Activated CD4-positive, alpha-beta T cell treated with anti-CD3 and anti-CD28 coated beads for 36 hours (primary cell): ENCODE measurements at regions not wholly inside any gene's neighbourhood (a gene's known extent, or its start where the extent isn't known, plus 50 kb on each side); places are given as distances from the start of the nearest gene placed in this dataset.

Experiments used
- ATAC-seq: fragments of 200-7000 bp; cut with Tn5 transposase; one replicate; pipeline ENCODE4 v1.10.0; 2021; ENCODE audit warnings: mild to moderate bottlenecking, moderate library complexity
- CTCF ChIA-PET: fragments of 350-600 bp; sonication (Branson Sonifier 250); formaldehyde crosslinking; loops from one replicate; lab custom pipeline; 2021; ENCODE audit warnings: antibody characterized with exemption; lab: Charles Lee
- POLR2A ChIA-PET: fragments of 350-600 bp; sonication (Branson Sonifier 250); formaldehyde crosslinking; loops from one replicate; lab custom pipeline; 2021; ENCODE audit warnings: antibody characterized with exemption, inconsistent platforms; lab: Charles Lee
- DNase-seq: peaks from one replicate; pipeline ENCODE4 v3.0.0-alpha.2; 2020
- H3K27ac Mint-ChIP-seq: one replicate; pipeline ENCODE4 v1.8.0; 2021; ENCODE audit warnings: mixed read lengths
- H3K27me3 Mint-ChIP-seq: one replicate; pipeline ENCODE4 v1.8.0; 2021; ENCODE audit warnings: mixed read lengths
- H3K36me3 Mint-ChIP-seq: one replicate; pipeline ENCODE4 v1.8.0; 2021; ENCODE audit warnings: low read depth, mixed read lengths
- H3K4me1 Mint-ChIP-seq: one replicate; pipeline ENCODE4 v1.8.0; 2021; ENCODE audit warnings: mixed read lengths
- H3K4me3 Mint-ChIP-seq: one replicate; pipeline ENCODE4 v1.8.0; 2021; ENCODE audit warnings: mild to moderate bottlenecking, moderate library complexity, mixed read lengths
- H3K9me3 Mint-ChIP-seq: one replicate; pipeline ENCODE4 v1.8.0; 2021; ENCODE audit warnings: low read depth, mixed read lengths
- intact Hi-C, 2 experiments: fragments of 100-400 bp; cut with DNase I in 1 of 2; cut with micrococcal nuclease in 1 of 2; formaldehyde crosslinking; loops; one replicate each; pipeline versions ENCODE4 v1.14.2 to v1.15.1; 2022 to 2024; cut with DNase I, micrococcal nuclease

GRCh38 chr12:125208334-125208733 lies 143.1 kb downstream of the AACS start:
- POLR2A ChIA-PET = no interaction called here
- peaks cover 9% of the 10 kb centered on the region for H3K27me3 Mint-ChIP-seq
- CTCF ChIA-PET = no interaction called here
- DNase-seq (no peak), ATAC-seq (no peak)
- H3K36me3 Mint-ChIP-seq = no peaks in the 10 kb centered on the region
- H3K4me1 Mint-ChIP-seq = no peaks in the 10 kb centered on the region
- no peak overlapping the region for H3K4me3 Mint-ChIP-seq
- intact Hi-C loops = no loop called here
- no peak overlapping the region for H3K27ac Mint-ChIP-seq
- H3K9me3 Mint-ChIP-seq = no peaks in the 10 kb centered on the region

DNA sequence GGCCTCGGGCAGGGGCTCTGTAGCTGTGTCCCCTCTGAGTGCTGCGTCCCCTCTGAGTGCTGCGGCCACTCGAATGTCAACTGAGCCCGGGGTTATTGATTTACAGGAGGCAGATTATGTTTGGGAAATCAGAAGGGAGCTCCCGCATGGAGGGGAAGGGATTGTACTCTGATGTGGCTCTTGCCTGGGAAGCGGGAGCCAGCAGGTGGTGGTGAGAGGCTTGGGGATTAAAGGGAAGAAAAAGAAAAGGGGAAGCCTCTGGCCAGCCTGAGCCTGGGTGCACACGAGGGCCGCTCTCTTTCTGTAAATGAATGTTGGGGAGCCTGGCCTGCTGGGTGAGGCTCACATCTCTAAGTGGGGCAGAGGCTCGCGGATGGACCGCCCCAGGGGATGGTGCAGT lies 143.7 kb downstream of the AACS start:
- no peaks in the 10 kb centered on the region for H3K9me3 Mint-ChIP-seq
- intact Hi-C loops = no loop called here
- H3K27ac Mint-ChIP-seq = no peak overlapping the region
- no peaks in the 10 kb centered on the region for H3K4me1 Mint-ChIP-seq
- ChIA-PET CTCF (no interaction called here), POLR2A (no interaction called here)
- H3K4me3 Mint-ChIP-seq = no peak overlapping the region
- peaks cover 13% of the 10 kb centered on the region for H3K27me3 Mint-ChIP-seq
- no peak for ATAC-seq
- no peak for DNase-seq
- H3K36me3 Mint-ChIP-seq = no peaks in the 10 kb centered on the region

GRCh38 chr12:125210104-125210755 lies 145.0 kb downstream of the AACS start:
- no peaks in the 10 kb centered on the region for H3K4me1 Mint-ChIP-seq
- H3K27me3 Mint-ChIP-seq = peaks cover 15% of the 10 kb centered on the region
- no peak overlapping the region for H3K27ac Mint-ChIP-seq
- no peaks in the 10 kb centered on the region for H3K9me3 Mint-ChIP-seq
- CTCF ChIA-PET = no interaction called here
- no peak overlapping the region for H3K4me3 Mint-ChIP-seq
- ATAC-seq (peak; percentile 66), DNase-seq (peak; percentile 51)
- no peaks in the 10 kb centered on the region for H3K36me3 Mint-ChIP-seq
- intact Hi-C loops = no loop called here
- POLR2A ChIA-PET = no interaction called here

DNA sequence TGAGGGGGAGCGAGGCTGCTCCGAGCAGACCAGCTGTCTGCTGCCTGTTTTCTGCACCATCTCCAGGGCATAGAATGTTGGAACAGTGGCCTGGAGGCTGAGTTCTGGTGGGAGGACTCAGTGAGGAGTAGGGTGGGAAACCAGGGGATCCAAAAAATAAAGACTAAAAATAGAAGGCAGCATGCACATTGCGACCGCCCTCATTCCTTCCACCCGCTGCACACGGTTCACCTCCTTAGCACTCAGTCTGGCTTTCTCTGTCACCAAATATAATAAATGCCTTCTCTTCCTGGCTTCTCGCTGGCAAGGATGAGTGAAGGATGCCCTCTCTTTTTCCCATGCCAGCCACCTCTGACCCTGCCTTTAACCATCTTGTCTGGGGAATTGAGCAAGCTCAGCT lies 146.2 kb downstream of the AACS start:
- intact Hi-C loops = no loop called here
- no peaks in the 10 kb centered on the region for H3K36me3 Mint-ChIP-seq
- H3K27ac Mint-ChIP-seq = no peak overlapping the region
- H3K9me3 Mint-ChIP-seq = no peaks in the 10 kb centered on the region
- H3K27me3 Mint-ChIP-seq = peaks cover 15% of the 10 kb centered on the region
- no peak overlapping the region for H3K4me3 Mint-ChIP-seq
- ChIA-PET POLR2A (no interaction called here), CTCF (no interaction called here)
- no peak for ATAC-seq
- H3K4me1 Mint-ChIP-seq = no peaks in the 10 kb centered on the region
- no peak for DNase-seq

DNA sequence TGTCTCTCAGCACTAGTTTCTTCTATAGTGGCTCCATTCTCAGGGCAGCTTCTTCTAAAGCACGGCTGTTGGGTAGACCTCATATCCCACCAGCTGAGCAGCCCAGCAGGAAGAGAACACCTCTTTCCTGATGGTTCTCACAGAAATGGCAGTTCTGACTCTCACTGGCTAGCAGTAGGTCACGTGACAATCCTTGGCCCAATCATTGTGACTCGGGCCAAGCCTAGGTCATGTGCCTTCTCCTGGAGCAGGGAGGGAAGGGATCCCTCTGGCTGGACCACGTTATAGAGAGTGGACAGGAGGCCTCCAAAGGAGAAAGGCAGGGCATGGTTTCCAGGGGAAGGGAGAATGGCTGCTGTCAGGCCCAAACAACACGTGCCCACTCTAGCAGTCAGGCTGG lies 149.1 kb downstream of the AACS start:
- Mint-ChIP-seq H3K4me1 (no peaks in the 10 kb centered on the region), H3K27me3 (peaks cover 12% of the 10 kb centered on the region), H3K4me3 (no peak overlapping the region), H3K36me3 (no peaks in the 10 kb centered on the region), H3K27ac (no peak overlapping the region), H3K9me3 (no peaks in the 10 kb centered on the region)
- CTCF ChIA-PET = no interaction called here
- ATAC-seq (no peak), DNase-seq (no peak)
- POLR2A ChIA-PET = no interaction called here
- intact Hi-C loops = no loop called here

GRCh38 chr12:125216756-125217155 lies 151.5 kb downstream of the AACS start:
- Mint-ChIP-seq H3K36me3 (no peaks in the 10 kb centered on the region), H3K9me3 (no peaks in the 10 kb centered on the region), H3K27me3 (peaks cover 15% of the 10 kb centered on the region), H3K4me3 (no peak overlapping the region), H3K4me1 (no peaks in the 10 kb centered on the region), H3K27ac (no peak overlapping the region)
- CTCF ChIA-PET = interaction anchor here (0.7 to 0.9 kb wide), 3 partner anchors 9 to 35 kb away, joined by 3 read pairs; no protein-coding TSS in a partner anchor
- DNase-seq = no peak
- POLR2A ChIA-PET = no interaction called here
- intact Hi-C loops = no loop called here
- ATAC-seq = no peak

GRCh38 chr12:125217308-125217707 lies 152.1 kb downstream of the AACS start:
- H3K36me3 Mint-ChIP-seq = no peaks in the 10 kb centered on the region
- no peaks in the 10 kb centered on the region for H3K9me3 Mint-ChIP-seq

GRCh38 chr12:125218952-125219351 lies 153.7 kb downstream of the AACS start:
- Mint-ChIP-seq H3K4me3 (no peak overlapping the region), H3K36me3 (no peaks in the 10 kb centered on the region), H3K27ac (no peak overlapping the region), H3K27me3 (peaks cover 19% of the 10 kb centered on the region), H3K9me3 (no peaks in the 10 kb centered on the region), H3K4me1 (no peaks in the 10 kb centered on the region)
- intact Hi-C loops = no loop called here
- no peak for ATAC-seq
- DNase-seq = no peak
- ChIA-PET CTCF (interaction anchor here (1.4 kb wide), 1 partner anchor 36 kb away, joined by 6 read pairs; no protein-coding TSS in a partner anchor), POLR2A (no interaction called here)

More at GRCh38 chr12:125217308-125217707, 152.1 kb downstream of the AACS start:
- POLR2A ChIA-PET = no interaction called here
- DNase-seq = no peak
- ATAC-seq = no peak
- Mint-ChIP-seq H3K4me1 (no peaks in the 10 kb centered on the region), H3K27me3 (peaks cover 16% of the 10 kb centered on the region), H3K27ac (no peak overlapping the region), H3K4me3 (no peak overlapping the region)
- CTCF ChIA-PET = interaction anchor here (0.7 to 0.9 kb wide), 2 partner anchors 19 to 35 kb away, joined by 3 read pairs; no protein-coding TSS in a partner anchor
- intact Hi-C loops = no loop called here

GRCh38 chr12:125220404-125221273 lies 155.4 kb downstream of the AACS start:
- Mint-ChIP-seq H3K4me1 (no peaks in the 10 kb centered on the region), H3K27ac (no peak overlapping the region), H3K4me3 (no peak overlapping the region), H3K27me3 (peaks cover 17% of the 10 kb centered on the region), H3K9me3 (no peaks in the 10 kb centered on the region), H3K36me3 (no peaks in the 10 kb centered on the region)
- ATAC-seq = peak; percentile 60
- DNase-seq = peak; percentile 23
- CTCF ChIA-PET = interaction anchor here (0.6 kb wide), 1 partner anchor 186 kb away, joined by 4 read pairs; no protein-coding TSS in a partner anchor
- POLR2A ChIA-PET = no interaction called here
- intact Hi-C loops = no loop called here

DNA sequence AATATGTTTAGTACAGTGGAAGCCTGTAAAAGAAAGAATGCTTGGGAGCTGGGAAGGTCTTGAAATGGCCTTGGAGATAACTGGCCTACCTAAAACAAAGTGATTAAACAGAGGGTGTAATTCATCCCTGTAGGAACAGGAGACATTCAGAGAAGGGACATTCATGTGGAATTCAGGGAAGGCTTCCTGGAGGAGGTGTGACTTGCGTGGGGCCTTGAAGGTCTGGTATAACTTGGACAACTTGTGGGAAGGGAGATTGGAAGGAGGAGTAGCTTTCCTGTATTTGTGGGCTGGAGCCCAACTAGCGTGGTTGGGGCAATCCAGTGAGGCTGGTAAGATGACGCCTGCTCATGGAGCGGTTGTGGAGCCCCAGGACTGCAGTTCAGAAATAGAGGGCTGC lies 156.4 kb downstream of the AACS start:
- CTCF ChIA-PET = no interaction called here

DNA sequence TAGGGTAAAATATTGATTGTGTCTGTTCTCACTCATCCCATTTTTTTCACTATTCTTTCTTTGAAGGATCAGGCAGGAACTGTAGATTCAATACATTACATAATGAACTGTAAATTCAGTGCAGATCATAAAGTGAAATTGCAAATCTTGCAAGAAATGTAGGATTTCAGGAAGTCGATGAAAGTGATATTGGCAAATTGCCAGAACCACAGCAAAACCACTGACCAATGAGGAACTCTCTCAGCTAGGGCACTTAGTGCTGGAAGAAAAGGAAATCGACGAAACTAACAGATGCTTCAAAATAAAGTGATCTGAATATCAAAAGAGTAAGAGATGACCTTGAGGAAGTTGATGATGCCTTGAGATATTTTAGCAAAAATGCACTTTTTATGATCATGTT lies 157.6 kb downstream of the AACS start:
- no peak for DNase-seq
- CTCF ChIA-PET = no interaction called here
- Mint-ChIP-seq H3K36me3 (no peaks in the 10 kb centered on the region), H3K27me3 (peaks cover 17% of the 10 kb centered on the region), H3K4me3 (no peak overlapping the region), H3K9me3 (no peaks in the 10 kb centered on the region), H3K27ac (no peak overlapping the region), H3K4me1 (no peaks in the 10 kb centered on the region)
- intact Hi-C loops = no loop called here
- ATAC-seq = no peak
- POLR2A ChIA-PET = no interaction called here

More for the DNA sequence above, 156.4 kb downstream of the AACS start:
- Mint-ChIP-seq H3K27me3 (peaks cover 17% of the 10 kb centered on the region), H3K4me1 (no peaks in the 10 kb centered on the region), H3K36me3 (no peaks in the 10 kb centered on the region), H3K9me3 (no peaks in the 10 kb centered on the region), H3K27ac (no peak overlapping the region), H3K4me3 (no peak overlapping the region)
- POLR2A ChIA-PET = no interaction called here
- intact Hi-C loops = no loop called here
- DNase-seq (no peak), ATAC-seq (no peak)

DNA sequence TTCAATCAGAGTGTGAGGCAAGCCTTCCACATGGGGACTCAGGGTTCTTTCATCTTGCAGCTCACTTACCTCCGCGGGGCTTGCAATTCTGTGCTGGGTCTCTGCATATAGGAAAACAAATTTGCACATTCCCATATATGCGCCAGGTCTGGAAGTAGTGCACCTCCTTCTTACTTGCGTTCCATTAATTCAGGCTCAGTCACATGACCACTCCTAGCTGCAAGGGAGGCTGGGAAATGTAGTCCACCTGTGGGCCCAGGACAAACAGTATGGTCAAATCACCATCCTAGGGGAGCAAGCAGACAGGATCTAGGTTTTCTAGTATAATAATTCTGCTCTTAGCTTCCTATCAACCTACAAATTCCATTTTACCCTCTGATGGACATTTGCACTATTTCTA lies 160.4 kb downstream of the AACS start:
- Mint-ChIP-seq H3K27ac (no peak overlapping the region), H3K4me3 (no peak overlapping the region), H3K4me1 (no peaks in the 10 kb centered on the region), H3K36me3 (no peaks in the 10 kb centered on the region), H3K9me3 (no peaks in the 10 kb centered on the region), H3K27me3 (peaks cover 15% of the 10 kb centered on the region)
- ChIA-PET CTCF (interaction anchor here (0.7 kb wide), 1 partner anchor 9 kb away, joined by 3 read pairs; no protein-coding TSS in a partner anchor), POLR2A (no interaction called here)
- DNase-seq = no peak
- ATAC-seq = no peak
- intact Hi-C loops = no loop called here
